22Rv1 (cell line): ENCODE measurements at regions not wholly inside any gene's neighbourhood (a gene's known extent, or its start where the extent isn't known, plus 50 kb on each side); places are given as distances from the start of the nearest gene placed in this dataset.

Experiments
- CTCF ChIP-seq: fragments of 450-650 bp; IDR thresholded peaks from 2 replicates; pipeline ENCODE4 v1.5.1; 2017; ENCODE audit warnings: mild to moderate bottlenecking
- ZFX ChIP-seq: fragments of 450-650 bp; IDR thresholded peaks from 2 replicates; pipeline ENCODE4 v1.6.1; 2017; ENCODE audit warnings: antibody characterized with exemption, borderline replicate concordance

- TF ChIP-seq CTCF (no peak), ZFX (no peak)
These were observed 443.8 kb downstream of the HAO1 start for GRCh38 chr20:7496394-7496991.
